ENCODE measurements at regions not wholly inside any gene's neighbourhood (a gene's known extent, or its start where the extent isn't known, plus 50 kb on each side); places are given as distances from the start of the nearest gene placed in this dataset.
"Not testable (repeated sequence)": the region's sequence is repeated elsewhere in the genome, so short reads cannot be mapped to it uniquely, and the experiment has no call there.

DNA sequence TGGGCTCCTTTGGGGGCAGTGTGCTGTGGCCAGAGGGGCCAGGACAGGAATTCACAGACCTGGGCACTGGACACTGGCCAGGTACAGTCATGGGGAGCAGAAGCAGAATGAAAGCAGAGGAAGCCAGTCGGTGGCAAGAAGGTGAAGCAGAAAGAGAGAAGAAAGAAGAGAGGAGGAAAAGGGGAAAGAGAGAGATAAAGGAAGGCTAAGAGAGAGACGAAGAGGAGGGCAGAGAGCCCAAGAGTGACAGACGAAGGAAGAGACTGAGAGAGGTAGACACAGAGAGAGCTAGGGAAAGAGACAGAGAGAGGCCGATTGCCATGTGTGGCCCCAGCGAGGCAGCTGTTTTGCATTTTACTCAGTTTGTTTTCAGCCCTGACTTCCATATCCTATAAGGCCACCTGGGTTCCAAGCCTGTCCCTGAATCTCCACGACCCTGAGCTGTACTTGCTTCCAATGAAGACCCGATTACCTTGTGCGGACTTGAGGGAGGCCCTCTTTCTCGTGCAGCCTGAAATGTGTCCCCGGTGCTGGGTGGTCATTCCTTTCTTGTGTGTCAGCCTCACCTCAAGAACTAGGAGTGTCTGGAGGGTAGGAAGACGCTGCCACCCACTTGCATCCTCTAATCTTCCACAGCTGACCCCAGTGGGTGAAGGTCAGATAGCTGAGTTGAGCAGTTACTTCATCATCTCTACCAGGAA lies 73.9 kb downstream of the LSM3 start:
- no peak for DNase-seq

GRCh38 chr3:14253022-14253706 lies 74.5 kb downstream of the LSM3 start:
- DNase-seq: no peak

DNA sequence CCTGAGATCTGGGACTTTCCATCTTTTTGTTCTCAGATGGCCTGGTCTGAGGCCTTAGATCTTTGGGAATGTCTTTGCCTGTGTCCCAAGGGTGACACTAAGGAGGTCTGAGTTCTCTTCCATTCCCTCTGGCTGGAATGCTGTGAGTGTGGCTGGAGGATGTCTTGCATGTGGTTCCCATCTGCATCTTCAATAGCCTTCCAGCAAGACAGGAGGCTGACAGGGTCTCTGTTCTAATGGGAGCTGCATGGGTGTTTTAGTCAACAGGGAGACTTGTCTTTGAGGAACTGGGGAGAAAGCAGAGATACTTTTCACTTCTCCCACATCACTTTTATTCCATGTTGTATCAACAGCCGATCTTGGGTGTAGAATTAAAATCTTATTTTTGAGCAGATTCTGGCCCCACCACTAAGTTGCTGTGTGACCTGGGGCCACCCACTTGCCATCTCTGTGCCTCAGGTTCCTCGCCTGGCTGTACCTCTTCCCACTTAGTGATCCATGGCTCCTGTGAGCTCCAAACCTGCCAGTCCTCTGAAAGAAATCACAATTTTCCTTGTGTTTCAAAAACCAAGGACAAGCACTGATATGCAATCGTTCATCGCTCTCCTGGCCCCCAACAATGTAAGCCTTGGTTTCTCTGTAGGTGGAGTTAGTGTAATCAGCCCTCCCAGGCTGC lies 75.2 kb downstream of the LSM3 start:
- DNase-seq: no peak

DNA sequence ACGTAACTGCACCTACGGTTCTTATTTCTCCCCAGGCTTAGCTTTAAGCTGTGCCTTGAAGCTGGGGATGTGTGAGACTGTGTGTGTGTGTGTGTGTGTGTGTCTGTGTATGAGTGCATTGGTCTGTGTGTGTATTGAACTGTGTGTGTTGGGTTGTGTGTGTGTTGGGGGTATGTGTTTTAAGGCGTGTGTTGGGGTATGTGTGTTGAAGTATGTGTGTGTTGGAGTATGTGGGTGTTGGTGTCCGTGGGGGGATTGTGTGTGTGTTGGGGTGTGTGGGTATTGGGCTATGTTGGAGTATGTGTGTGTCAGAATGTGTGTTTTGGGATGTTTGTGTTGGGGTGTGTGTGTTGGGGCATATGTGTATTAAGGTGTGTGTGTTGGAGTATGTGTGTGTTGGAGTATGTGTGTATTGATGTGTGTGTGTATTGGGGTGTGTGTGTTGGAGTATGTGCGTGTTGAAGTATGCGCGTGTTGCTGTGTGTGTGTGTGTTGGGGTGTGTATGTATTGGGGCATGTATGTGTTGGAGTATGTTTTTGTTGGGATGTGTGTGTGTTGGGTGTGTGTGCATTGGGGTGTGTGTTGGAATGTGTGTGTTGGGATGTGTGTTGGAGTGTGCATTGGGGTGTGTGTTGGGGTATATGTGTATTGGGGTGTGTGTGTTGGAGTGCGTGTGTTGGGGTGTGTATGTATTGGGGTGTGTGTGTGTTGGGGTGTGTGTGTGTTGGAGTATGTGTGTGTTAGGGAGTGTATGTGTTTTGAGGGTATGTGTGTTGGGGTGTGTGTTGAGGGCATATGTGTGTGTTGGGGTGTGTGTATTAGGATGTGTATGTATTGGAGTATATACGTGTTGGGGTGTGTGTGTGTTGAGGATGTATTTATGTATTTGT lies 76.4 kb downstream of the LSM3 start:
- no peak for DNase-seq

- DNase-seq: peak in 1 of 58 donors; percentile 25
Measured at GRCh38 chr3:14256046-14256445, 77.4 kb downstream of the LSM3 start.

DNA sequence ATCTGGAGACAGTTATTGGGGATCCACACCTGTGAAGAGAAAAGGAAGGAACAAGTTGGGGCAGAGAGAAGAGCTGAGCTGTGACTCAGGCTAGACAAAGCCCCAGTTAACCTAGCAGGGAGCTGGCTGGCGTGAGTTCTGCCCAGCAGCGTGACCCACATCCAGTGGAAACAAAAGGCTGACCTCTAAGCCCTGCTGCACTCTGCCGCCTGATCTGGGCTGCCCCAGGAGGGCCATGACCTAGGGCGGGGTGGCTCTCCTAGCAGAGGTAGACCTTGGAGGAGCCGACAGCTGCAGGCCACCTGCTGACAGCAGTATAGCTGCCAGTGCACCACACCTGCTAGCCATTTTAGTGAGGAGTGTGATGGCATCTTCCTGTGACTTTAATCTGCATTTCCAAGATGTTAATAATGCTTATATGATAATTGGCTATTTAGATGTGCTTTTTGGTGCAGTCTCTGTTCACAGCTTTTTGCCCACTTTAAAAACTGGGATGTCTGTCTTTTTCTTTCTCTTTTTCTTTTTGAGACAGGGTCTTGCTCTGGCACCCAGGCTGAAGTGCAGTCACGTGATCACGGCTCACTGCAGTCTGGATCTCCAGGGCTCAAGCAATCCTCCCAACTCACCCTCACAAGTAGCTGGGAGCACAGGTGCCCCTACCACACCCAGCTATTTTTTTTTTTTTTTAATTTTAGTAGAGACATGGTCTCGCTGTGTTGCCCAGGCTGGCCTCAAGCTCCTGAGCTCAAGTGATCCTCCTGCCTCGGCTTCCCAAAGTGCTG lies 78.1 kb downstream of the LSM3 start:
- DNase-seq: peak in 14 of 58 donors; percentile 5 to 42 (median 19)

- peak in 1 of 58 donors; percentile 16 for DNase-seq
Measured at GRCh38 chr3:14258906-14259904, 80.6 kb downstream of the LSM3 start.

- DNase-seq: no peak
Measured at GRCh38 chr3:14260463-14260862, 81.8 kb downstream of the LSM3 start.

GRCh38 chr3:14261229-14261628 lies 82.6 kb downstream of the LSM3 start:
- peak in 56 of 58 donors; percentile 4 to 92 (median 66) for DNase-seq

DNA sequence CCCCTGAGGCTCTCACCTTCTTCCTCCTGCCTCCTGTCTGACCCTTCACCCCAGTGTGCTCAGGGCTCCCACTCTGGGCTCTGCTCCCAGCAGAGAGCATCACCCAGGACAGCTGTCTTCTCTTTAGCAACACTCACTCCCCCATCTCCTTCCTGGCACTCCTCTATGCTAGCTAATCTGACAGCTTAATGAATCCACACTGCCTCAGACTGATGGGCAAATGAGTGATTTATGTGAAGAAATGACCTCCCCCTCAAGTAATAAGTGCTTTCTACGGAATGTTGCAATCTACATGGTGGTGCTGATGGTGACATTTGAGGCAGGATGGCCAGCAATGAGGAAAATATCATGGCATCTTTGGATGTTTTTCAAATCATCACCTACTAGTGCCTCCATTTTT lies 83.6 kb downstream of the LSM3 start:
- DNase-seq: no peak

- no peak for DNase-seq
Measured at GRCh38 chr3:14262867-14263266, 84.2 kb downstream of the LSM3 start.

- DNase-seq: no peak
Measured at GRCh38 chr3:14263317-14264005, 84.8 kb downstream of the LSM3 start.

- no peak for DNase-seq
Measured at GRCh38 chr3:14265246-14265962, 86.8 kb downstream of the LSM3 start.

- DNase-seq: peak in 48 of 58 donors; percentile 6 to 80 (median 44)
Measured at GRCh38 chr3:14266361-14266760, 87.7 kb downstream of the LSM3 start.

DNA sequence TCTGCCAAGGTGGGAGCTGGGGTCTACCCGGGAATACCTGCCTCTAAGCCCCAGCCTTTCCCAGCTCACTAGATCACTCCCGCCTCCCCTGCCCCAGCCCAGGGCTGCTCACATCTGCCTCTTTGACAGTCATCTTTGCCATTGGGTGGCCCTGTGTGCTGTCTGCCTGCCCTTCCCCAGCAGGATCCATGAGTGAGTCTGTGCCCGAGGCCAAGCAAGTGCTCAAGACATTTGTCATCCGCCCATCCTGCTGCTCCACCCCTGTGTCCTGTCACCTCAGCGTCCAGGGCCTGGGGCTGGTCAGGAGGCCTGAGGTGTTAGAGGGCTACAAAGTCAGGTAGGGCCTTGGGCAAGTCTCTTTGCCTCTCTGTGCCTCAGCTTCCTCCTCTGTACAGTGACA lies 89.4 kb downstream of the LSM3 start:
- DNase-seq: no peak

DNA sequence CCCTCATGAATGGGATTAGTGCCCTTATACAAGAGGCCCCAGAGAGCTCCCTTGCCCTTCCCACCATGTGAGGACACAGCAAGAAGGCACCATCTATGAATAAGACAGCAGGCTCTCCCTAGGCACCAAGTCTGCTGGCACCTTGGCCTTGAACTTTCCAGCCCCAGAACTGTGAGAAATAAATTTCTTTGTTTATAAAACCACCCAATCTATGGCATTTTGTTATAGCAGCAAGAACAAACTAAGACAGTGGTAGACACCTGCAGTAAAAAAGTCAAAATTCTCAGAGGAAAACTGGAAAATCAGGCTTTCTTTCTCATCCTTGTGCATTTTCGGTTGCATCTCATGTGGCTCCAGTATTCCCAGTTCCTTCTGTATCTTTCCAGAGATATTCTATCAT lies 90.3 kb downstream of the LSM3 start:
- no peak for DNase-seq

DNA sequence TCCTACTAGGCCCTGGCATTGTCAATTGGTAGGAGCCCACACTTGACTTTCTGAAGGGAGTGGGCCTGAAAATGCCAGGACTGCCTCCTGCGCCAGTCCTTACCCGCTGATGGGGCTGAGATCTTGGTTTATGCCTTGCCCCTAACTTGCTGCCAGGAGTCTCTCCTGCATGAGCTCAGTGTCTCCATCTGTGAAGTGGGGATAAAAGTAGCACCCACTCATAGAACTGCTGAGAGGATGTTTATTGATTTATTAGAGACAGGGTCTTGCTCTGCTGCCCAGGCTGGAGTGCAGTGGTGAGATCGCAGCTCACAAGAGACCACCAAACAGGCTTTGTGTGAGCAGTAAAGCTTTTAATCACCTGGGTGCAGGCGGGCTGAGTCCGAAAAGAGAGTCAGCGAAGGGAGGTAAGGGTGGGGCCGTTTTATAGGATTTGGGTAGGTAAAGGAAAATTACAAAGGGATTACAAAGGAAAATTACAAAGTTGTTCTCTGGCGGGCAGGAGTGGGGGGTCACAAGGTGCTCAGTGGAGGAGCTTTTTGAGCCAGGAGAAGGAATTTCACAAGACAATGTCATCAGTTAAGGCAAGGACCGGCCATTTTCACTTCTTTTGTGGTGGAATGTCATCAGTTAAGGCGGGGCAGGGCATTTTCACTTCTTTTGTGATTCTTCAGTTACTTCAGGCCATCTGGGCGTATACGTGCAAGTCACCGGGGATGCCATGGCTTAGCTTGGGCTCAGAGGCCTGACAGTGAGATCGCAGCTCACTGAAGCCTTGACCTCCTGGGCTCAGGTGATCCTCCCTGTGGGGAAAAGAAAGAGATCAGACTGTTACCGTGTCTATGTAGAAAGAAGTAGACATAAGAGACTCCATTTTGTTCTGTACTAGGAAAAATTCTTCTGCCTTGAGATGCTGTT lies 93.7 kb downstream of the LSM3 start:
- not testable (repeated sequence) for DNase-seq

Measured in anterior cingulate cortex (tissue), 58 donors.